GM23248 (cell line): ENCODE measurements at regions not wholly inside any gene's neighbourhood (a gene's known extent, or its start where the extent isn't known, plus 50 kb on each side); places are given as distances from the start of the nearest gene placed in this dataset.
"Not testable (repeated sequence)": the region's sequence is repeated elsewhere in the genome, so short reads cannot be mapped to it uniquely, and the experiment has no call there.

Source experiments
- DNase-seq: peaks from one replicate; pipeline ENCODE4 v3.0.0-alpha.2; 2015
- H2AFZ ChIP-seq: fragments of 200-600 bp; sonication (generic); 2 replicates; pipeline ENCODE4 v1.6.1; 2016; ENCODE audit warnings: antibody characterized with exemption
- H3F3A ChIP-seq: fragments of 200-600 bp; sonication (generic); 2 replicates; pipeline ENCODE4 v1.6.1; 2016; ENCODE audit warnings: mild to moderate bottlenecking, antibody characterized with exemption, mixed run types; ENCODE audit not compliant: insufficient read depth
- H3K27ac ChIP-seq: fragments of 200-600 bp; sonication (generic); 2 replicates; pipeline ENCODE4 v1.5.1; 2016; ENCODE audit warnings: mild to moderate bottlenecking
- H3K27me3 ChIP-seq: fragments of 200-600 bp; sonication (generic); replicated peaks from 2 replicates; pipeline ENCODE4 v1.6.1; 2016; ENCODE audit warnings: mild to moderate bottlenecking; ENCODE audit not compliant: insufficient read depth
- H3K36me3 ChIP-seq: fragments of 200-600 bp; sonication (generic); 2 replicates; pipeline ENCODE4 v1.6.1; 2016; ENCODE audit warnings: low read depth, mild to moderate bottlenecking
- H3K4me1 ChIP-seq: fragments of 200-600 bp; sonication (generic); 2 replicates; pipeline ENCODE4 v1.6.1; 2016; ENCODE audit warnings: mild to moderate bottlenecking; ENCODE audit not compliant: insufficient read depth
- H3K4me2 ChIP-seq: fragments of 200-600 bp; sonication (generic); one replicate; pipeline ENCODE4 v1.6.1; 2016; ENCODE audit warnings: mild to moderate bottlenecking; ENCODE audit not compliant: unreplicated experiment
- H3K4me3 ChIP-seq: fragments of 200-600 bp; sonication (generic); 2 replicates; pipeline ENCODE4 v1.5.1; 2016; ENCODE audit warnings: mild to moderate bottlenecking
- H3K79me2 ChIP-seq: fragments of 200-600 bp; sonication (generic); 2 replicates; pipeline ENCODE4 v1.6.1; 2016; ENCODE audit warnings: mild to moderate bottlenecking; ENCODE audit not compliant: insufficient read depth
- H3K9ac ChIP-seq: fragments of 200-600 bp; sonication (generic); 2 replicates; pipeline ENCODE4 v1.6.1; 2016; ENCODE audit warnings: mild to moderate bottlenecking
- H3K9me2 ChIP-seq: fragments of 200-600 bp; sonication (generic); 2 replicates; pipeline ENCODE4 v1.6.1; 2016; ENCODE audit warnings: mixed run types, mild to moderate bottlenecking, moderate library complexity; ENCODE audit not compliant: insufficient read depth
- H3K9me3 ChIP-seq: fragments of 200-600 bp; sonication (generic); one replicate; pipeline ENCODE4 v1.6.1; 2017; ENCODE audit warnings: low read depth
- H4K20me1 ChIP-seq: fragments of 200-600 bp; sonication (generic); 2 replicates; pipeline ENCODE4 v1.6.0; 2016; ENCODE audit not compliant: insufficient read depth
- EZH2 ChIP-seq: fragments of 200-600 bp; sonication (generic); IDR thresholded peaks from 2 replicates; pipeline ENCODE4 v1.6.1; 2018; ENCODE audit warnings: antibody characterized with exemption, mild to moderate bottlenecking; ENCODE audit not compliant: insufficient read depth, poor library complexity, severe bottlenecking
- EZH2phosphoT487 ChIP-seq: fragments of 200-600 bp; sonication (generic); IDR thresholded peaks from 2 replicates; pipeline ENCODE4 v1.6.1; 2018; ENCODE audit warnings: antibody characterized with exemption, moderate library complexity, mild to moderate bottlenecking, low read depth; ENCODE audit not compliant: insufficient read depth
- WGBS, 2 experiments: methylation state at CpG; one replicate each; pipeline ENCODE4 v1.1.6; 2015 to 2017; ENCODE audit warnings: low lambda C conversion rate in 2 of 2, low coverage in 1 of 2; ENCODE audit errors: missing lambda C conversion rate in 2 of 2; 5-methylcytosine and 5-hydroxymethylcytosine counted together
- in situ Hi-C: fragments of 300-500 bp; cut with MboI; formaldehyde crosslinking; loops from 2 replicates; pipeline ENCODE4 v1.15.0; 2020

- H3F3A ChIP-seq = no peaks in the 10 kb centered on the region
- no peak for TF ChIP-seq EZH2
- no peak for TF ChIP-seq EZH2phosphoT487
- in situ Hi-C loops = no loop called here
- H3K9me2 ChIP-seq = no peaks in the 10 kb centered on the region
- H3K79me2 ChIP-seq = no peaks in the 10 kb centered on the region
- no peaks in the 10 kb centered on the region for H3K4me1 ChIP-seq
- H3K9ac ChIP-seq = no peak overlapping the region
- H3K4me3 ChIP-seq = no peak overlapping the region
- H3K27me3 ChIP-seq = no peaks in the 10 kb centered on the region
- H2AFZ ChIP-seq = no peak overlapping the region
- H3K27ac ChIP-seq = no peak overlapping the region
- H4K20me1 ChIP-seq = no peaks in the 10 kb centered on the region
- no peak for DNase-seq
- H3K36me3 ChIP-seq = no peaks in the 10 kb centered on the region
- no peak overlapping the region for H3K4me2 ChIP-seq
- H3K9me3 ChIP-seq = no peaks in the 10 kb centered on the region
Measured at GRCh38 chr10:120042705-120043104, 150.2 kb downstream of the SEC23IP start.

- H3K4me1 ChIP-seq, H4K20me1 ChIP-seq, H3K79me2 ChIP-seq, in situ Hi-C loops, H2AFZ ChIP-seq, H3K9me2 ChIP-seq, H3F3A ChIP-seq, H3K27ac ChIP-seq, H3K36me3 ChIP-seq, H3K27me3 ChIP-seq, DNase-seq, H3K4me2 ChIP-seq, H3K4me3 ChIP-seq, H3K9ac ChIP-seq, H3K9me3 ChIP-seq: not testable (repeated sequence)
- WGBS, 2 experiments = 36 to 41% methylated on average over 7 of the region's 7 CpGs
Measured at GRCh38 chr10:120047373-120047772, 154.8 kb downstream of the SEC23IP start.

- H3K9me2 ChIP-seq = no peaks in the 10 kb centered on the region
- H4K20me1 ChIP-seq = no peaks in the 10 kb centered on the region
- TF ChIP-seq EZH2phosphoT487 (no peak), EZH2 (no peak)
- H3F3A ChIP-seq = no peaks in the 10 kb centered on the region
- no peak overlapping the region for H3K27ac ChIP-seq
- H3K4me3 ChIP-seq = no peak overlapping the region
- in situ Hi-C loops = no loop called here
- H3K79me2 ChIP-seq = no peaks in the 10 kb centered on the region
- H3K9ac ChIP-seq = no peak overlapping the region
- H2AFZ ChIP-seq = no peak overlapping the region
- H3K4me1 ChIP-seq = no peaks in the 10 kb centered on the region
- no peaks in the 10 kb centered on the region for H3K9me3 ChIP-seq
- no peaks in the 10 kb centered on the region for H3K36me3 ChIP-seq
- no peaks in the 10 kb centered on the region for H3K27me3 ChIP-seq
- H3K4me2 ChIP-seq = no peak overlapping the region
- DNase-seq = no peak
Measured at GRCh38 chr10:120047926-120048325, 155.4 kb downstream of the SEC23IP start.

GRCh38 chr10:120048391-120048790 is 155.9 kb downstream of the SEC23IP start:
- no peaks in the 10 kb centered on the region for H3K79me2 ChIP-seq
- H3K27ac ChIP-seq = no peak overlapping the region
- no peaks in the 10 kb centered on the region for H3K4me1 ChIP-seq
- no peak overlapping the region for H3K9ac ChIP-seq
- H4K20me1 ChIP-seq = no peaks in the 10 kb centered on the region
- no peak overlapping the region for H3K4me2 ChIP-seq
- TF ChIP-seq EZH2phosphoT487 (no peak), EZH2 (no peak)
- in situ Hi-C loops = no loop called here
- no peak overlapping the region for H3K4me3 ChIP-seq
- no peaks in the 10 kb centered on the region for H3K9me3 ChIP-seq
- H3K27me3 ChIP-seq = no peaks in the 10 kb centered on the region
- no peaks in the 10 kb centered on the region for H3K9me2 ChIP-seq
- no peaks in the 10 kb centered on the region for H3K36me3 ChIP-seq
- WGBS, 2 experiments = 0 to 5% methylated on average over 1 of the region's 1 CpG
- H3F3A ChIP-seq = no peaks in the 10 kb centered on the region
- H2AFZ ChIP-seq = no peak overlapping the region
- DNase-seq = peak; percentile 2

- WGBS, 2 experiments = 17 to 28% methylated on average over 6 of the region's 6 CpGs
- in situ Hi-C loops = no loop called here
Measured at GRCh38 chr10:120051671-120052070, 159.1 kb downstream of the SEC23IP start.

More at GRCh38 chr10:120051671-120052070, 159.1 kb downstream of the SEC23IP start:
- Histone ChIP-seq H3K79me2 (no peaks in the 10 kb centered on the region), H3F3A (no peaks in the 10 kb centered on the region), H3K4me1 (no peaks in the 10 kb centered on the region), H3K27me3 (no peaks in the 10 kb centered on the region), H3K4me2 (no peak overlapping the region), H3K9me3 (no peaks in the 10 kb centered on the region), H3K27ac (no peak overlapping the region), H4K20me1 (no peaks in the 10 kb centered on the region), H3K4me3 (no peak overlapping the region), H3K9me2 (no peaks in the 10 kb centered on the region), H3K9ac (no peak overlapping the region), H2AFZ (no peak overlapping the region), H3K36me3 (no peaks in the 10 kb centered on the region)
- TF ChIP-seq EZH2phosphoT487 (no peak), EZH2 (no peak)
- DNase-seq = no peak
